Kidney epithelial cell (primary cell): ENCODE measurements at regions not wholly inside any gene's neighbourhood (a gene's known extent, or its start where the extent isn't known, plus 50 kb on each side); places are given as distances from the start of the nearest gene placed in this dataset.

ENCODE experiments used
- DNase-seq: peaks from one replicate; pipeline ENCODE4 v3.0.0-alpha.2; 2010; ENCODE audit warnings: low read depth
- H3K27me3 ChIP-seq: 2 replicates; pipeline ENCODE4 v1.6.0; 2011; ENCODE audit warnings: low read length; ENCODE audit not compliant: control insufficient read depth, insufficient read depth
- H3K36me3 ChIP-seq: 2 replicates; pipeline ENCODE4 v1.5.1; 2011; ENCODE audit warnings: low read length; ENCODE audit not compliant: control insufficient read depth, insufficient read depth
- H3K4me3 ChIP-seq: 2 replicates; pipeline ENCODE4 v1.5.1; 2011; ENCODE audit warnings: low read depth, mild to moderate bottlenecking, control low read depth, low read length
- CTCF ChIP-seq: IDR thresholded peaks from 2 replicates; pipeline ENCODE4 v1.5.1; 2011; ENCODE audit warnings: mild to moderate bottlenecking, moderate library complexity, low read length, control low read depth, inconsistent platforms; ENCODE audit not compliant: insufficient read depth, poor library complexity, severe bottlenecking

GRCh38 chr1:239998312-239998649, 93.4 kb upstream of the FMN2 start:
- no peak for TF ChIP-seq CTCF
- Histone ChIP-seq H3K36me3 (no peaks in the 10 kb centered on the region), H3K27me3 (peaks cover 13% of the 10 kb centered on the region), H3K4me3 (peak overlapping the region; percentile 43)
- DNase-seq = no peak

- no peak for DNase-seq
- Histone ChIP-seq H3K4me3 (no peak overlapping the region), H3K36me3 (no peaks in the 10 kb centered on the region), H3K27me3 (peaks cover 13% of the 10 kb centered on the region)
- TF ChIP-seq CTCF = no peak
Observed at GRCh38 chr1:239999170-239999569, 92.5 kb upstream of the FMN2 start.

DNA sequence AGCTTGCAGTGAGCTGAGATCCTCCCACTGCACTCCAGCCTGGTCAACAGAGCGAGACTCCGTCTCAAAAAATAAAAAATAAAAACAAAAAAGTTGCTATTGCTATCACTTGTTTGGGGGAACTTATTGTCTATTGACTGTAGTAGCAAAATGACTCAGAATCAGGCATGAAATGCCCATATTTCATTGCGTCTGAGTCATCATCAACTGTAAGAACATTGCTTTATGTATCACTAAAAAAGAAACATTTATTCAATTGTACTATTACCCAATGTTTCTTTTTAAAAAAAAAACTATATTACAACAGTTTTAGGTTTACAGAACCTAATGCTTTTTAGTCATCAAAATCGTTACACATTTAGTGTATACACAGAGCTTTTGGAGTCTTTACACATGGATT, 91.0 kb upstream of the FMN2 start:
- Histone ChIP-seq H3K27me3 (peaks cover 13% of the 10 kb centered on the region), H3K4me3 (no peak overlapping the region), H3K36me3 (no peaks in the 10 kb centered on the region)
- DNase-seq = no peak
- no peak for TF ChIP-seq CTCF

DNA sequence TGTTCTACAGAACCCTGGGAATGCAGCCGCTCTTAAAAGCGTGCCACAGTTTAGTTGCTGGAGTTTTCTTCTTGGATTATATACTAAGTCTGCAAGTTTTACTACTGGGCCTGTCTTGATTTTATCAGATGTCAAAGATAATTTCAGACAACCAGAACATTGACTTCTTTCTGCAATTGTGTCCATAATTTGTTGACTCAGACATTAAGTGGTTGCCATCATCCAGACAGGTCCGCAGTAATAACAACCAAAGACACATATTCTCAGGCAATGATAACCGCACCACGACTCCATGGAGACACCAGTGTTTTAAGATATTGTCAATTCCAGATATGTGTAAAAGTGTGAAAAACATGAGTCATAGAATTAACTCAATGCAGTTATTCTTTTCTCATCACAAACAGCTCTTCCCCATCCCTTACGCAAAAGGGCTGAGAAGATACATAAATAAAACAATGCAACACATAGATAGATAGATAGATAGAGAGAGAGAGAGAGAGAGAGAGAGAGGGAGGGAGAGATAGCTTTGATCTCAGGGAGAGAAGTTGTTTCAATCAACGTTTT, 90.4 kb upstream of the FMN2 start:
- no peak for TF ChIP-seq CTCF
- Histone ChIP-seq H3K36me3 (no peaks in the 10 kb centered on the region), H3K4me3 (no peak overlapping the region), H3K27me3 (peaks cover 12% of the 10 kb centered on the region)
- DNase-seq = no peak

- DNase-seq = no peak
- TF ChIP-seq CTCF = peak; percentile 74
- H3K27me3 ChIP-seq = no peaks in the 10 kb centered on the region
- H3K4me3 ChIP-seq = no peak overlapping the region
- H3K36me3 ChIP-seq = no peaks in the 10 kb centered on the region
Observed at GRCh38 chr1:240004086-240004749, 87.5 kb upstream of the FMN2 start.
